ENCODE measurements at regions not wholly inside any gene's neighbourhood (a gene's known extent, or its start where the extent isn't known, plus 50 kb on each side); places are given as distances from the start of the nearest gene placed in this dataset.
A peak's percentile ranks its signal among the peaks of the same experiment; 100 is the strongest.

GRCh38 chr5:117072439-117072838 is 497.8 kb upstream of the SEMA6A start:
- Histone ChIP-seq H3K27me3 (ENCODE audit: insufficient read depth, low read length) (no peaks in the 10 kb centered on the region), H3K4ac (ENCODE audit: low read depth, low read length) (no peak overlapping the region), H2AFZ (ENCODE audit: low read length) (no peak overlapping the region), H3K9me3 (ENCODE audit: control insufficient read depth, low read depth, low read length) (no peaks in the 10 kb centered on the region), H2BK120ac (ENCODE audit: low read depth, low read length, poor library complexity, severe bottlenecking) (no peak overlapping the region), H4K8ac (replicated peaks; ENCODE audit: insufficient read length, low read depth, low read length) (no peak overlapping the region), H4K91ac (ENCODE audit: insufficient read length, low read depth, low read length) (no peak overlapping the region), H2BK12ac (ENCODE audit: insufficient read length, low read depth, low read length) (no peak overlapping the region), H3K79me1 (ENCODE audit: insufficient read depth, low read depth, low read length, poor library complexity, severe bottlenecking) (no peaks in the 10 kb centered on the region), H3K23me2 (ENCODE audit: insufficient read length, low read depth, low read length, poor library complexity, severe bottlenecking) (no peaks in the 10 kb centered on the region), H3K14ac (ENCODE audit: insufficient read depth, low read length) (no peak overlapping the region), H3K23ac (ENCODE audit: insufficient read length, low read depth, low read length) (no peak overlapping the region), H2BK5ac (ENCODE audit: insufficient read length, low read length) (no peak overlapping the region), H3K9ac (ENCODE audit: extremely low read depth, insufficient read length, low read length) (no peak overlapping the region), H3K18ac (ENCODE audit: insufficient read length, low read depth, low read length) (no peak overlapping the region), H2BK15ac (ENCODE audit: low read depth, low read length) (no peak overlapping the region), H4K20me1 (ENCODE audit: control insufficient read depth, insufficient read depth, insufficient read length) (no peaks in the 10 kb centered on the region), H3K56ac (ENCODE audit: insufficient read length, low read depth, low read length) (no peak overlapping the region), H3K79me2 (ENCODE audit: insufficient read depth, low read length) (no peaks in the 10 kb centered on the region), H3K4me1 (ENCODE audit: insufficient read depth, low read length) (peaks cover 4% of the 10 kb centered on the region; the same call in 1 of the 2 replicates), H2AK5ac (ENCODE audit: insufficient read length, low read length) (no peak overlapping the region), H3K4me2 (ENCODE audit: insufficient read depth, insufficient read length, low read length) (no peak overlapping the region), H2BK20ac (ENCODE audit: low read depth, low read length, poor library complexity, severe bottlenecking) (no peak overlapping the region), H4K5ac (ENCODE audit: insufficient read length, low read depth, low read length) (no peak overlapping the region), H3T11ph (ENCODE audit: low read length) (no peak overlapping the region), H3K27ac (ENCODE audit: insufficient read length, low read depth, low read length) (no peak overlapping the region)
- no peak overlapping the region for H3K4me3 Mint-ChIP-seq
- no peaks in the 10 kb centered on the region for H3K27me3 Mint-ChIP-seq (ENCODE audit: low read depth)
- TF ChIP-seq CTCF (conservative IDR thresholded peaks at IDR 0.05), result no peak
- peaks cover 0 to 11% (median 8%) of the 10 kb centered on the region in 3 experiments; a peak in 3 of 7 replicates for H3K36me3 Mint-ChIP-seq (ENCODE audit: insufficient read depth in 1 of 3, low read depth in 3 of 3)
- no CpG with 5 or more reads among the region's 2 CpGs for WGBS (ENCODE audit: extremely low coverage, insufficient read length, low lambda C conversion rate)
- H3K9me3 Mint-ChIP-seq, result peaks cover 0 to 6% of the 10 kb centered on the region in 2 experiments; a peak in 2 of 5 replicates
- peak overlapping the region in 2 of 3 experiments; percentile 68 to 93; a peak in 4 of 7 replicates for H3K27ac Mint-ChIP-seq
- peak; percentile 66 for DNase-seq
- peaks cover 10 to 15% of the 10 kb centered on the region in 2 experiments for H3K4me1 Mint-ChIP-seq
